Left lobe of liver (tissue), 2 donors: ENCODE measurements at regions not wholly inside any gene's neighbourhood (a gene's known extent, or its start where the extent isn't known, plus 50 kb on each side); places are given as distances from the start of the nearest gene placed in this dataset.

Source experiments
- ATAC-seq: fragments of 200-7000 bp; cut with Tn5 transposase; one replicate; pipeline ENCODE4 v1.9.1; 2020; ENCODE audit warnings: mild to moderate bottlenecking, moderate library complexity
- DNase-seq: peaks from one replicate; pipeline ENCODE4 v3.0.0-alpha.2; 2020; ENCODE audit warnings: low spot score
- donor health status: DM: no; HTN: no; CAD: no; lungs with moderate emphysema.
- donor health status: DM: no; HTN: yes; CAD: no.

GRCh38 chr18:78767648-78768071, 212.0 kb upstream of the SALL3 start:
- no peak for DNase-seq
- no peak for ATAC-seq

GRCh38 chr18:78768221-78768620, 211.4 kb upstream of the SALL3 start:
- ATAC-seq (no peak), DNase-seq (no peak)

GRCh38 chr18:78768656-78769501, 210.7 kb upstream of the SALL3 start:
- no peak for DNase-seq
- no peak for ATAC-seq

- ATAC-seq: no peak
- DNase-seq: no peak
These were observed 210.0 kb upstream of the SALL3 start for GRCh38 chr18:78769502-78770105.

GRCh38 chr18:78770139-78770822, 209.3 kb upstream of the SALL3 start:
- no peak for ATAC-seq
- no peak for DNase-seq

- ATAC-seq (no peak), DNase-seq (no peak)
These were observed 208.8 kb upstream of the SALL3 start for GRCh38 chr18:78770823-78771139.

GRCh38 chr18:78771496-78772359, 207.9 kb upstream of the SALL3 start:
- ATAC-seq (no peak), DNase-seq (no peak)

- DNase-seq (no peak), ATAC-seq (no peak)
These were observed 207.0 kb upstream of the SALL3 start for GRCh38 chr18:78772360-78773302.

- DNase-seq (no peak), ATAC-seq (no peak)
These were observed 206.3 kb upstream of the SALL3 start for GRCh38 chr18:78773303-78773755.

GRCh38 chr18:78773819-78774218, 205.8 kb upstream of the SALL3 start:
- no peak for ATAC-seq
- DNase-seq: no peak

GRCh38 chr18:78774741-78775141, 204.9 kb upstream of the SALL3 start:
- no peak for ATAC-seq
- peak; percentile 28 for DNase-seq

GRCh38 chr18:78776151-78776550, 203.5 kb upstream of the SALL3 start:
- DNase-seq (no peak), ATAC-seq (no peak)

- no peak for DNase-seq
- ATAC-seq: no peak
These were observed 202.8 kb upstream of the SALL3 start for GRCh38 chr18:78776706-78777285.

- DNase-seq (no peak), ATAC-seq (no peak)
These were observed 201.6 kb upstream of the SALL3 start for GRCh38 chr18:78777992-78778391.

GRCh38 chr18:78778651-78779050, 201.0 kb upstream of the SALL3 start:
- DNase-seq: no peak
- ATAC-seq: no peak

- no peak for ATAC-seq
- no peak for DNase-seq
These were observed 199.5 kb upstream of the SALL3 start for GRCh38 chr18:78779996-78780718.

- no peak for ATAC-seq
- DNase-seq: no peak
These were observed 198.7 kb upstream of the SALL3 start for GRCh38 chr18:78780719-78781600.

GRCh38 chr18:78781601-78781960, 198.0 kb upstream of the SALL3 start:
- DNase-seq (no peak), ATAC-seq (no peak)
